ENCODE measurements at regions not wholly inside any gene's neighbourhood (a gene's known extent, or its start where the extent isn't known, plus 50 kb on each side); places are given as distances from the start of the nearest gene placed in this dataset.
A peak's percentile ranks its signal among the peaks of the same experiment; 100 is the strongest.

DNA sequence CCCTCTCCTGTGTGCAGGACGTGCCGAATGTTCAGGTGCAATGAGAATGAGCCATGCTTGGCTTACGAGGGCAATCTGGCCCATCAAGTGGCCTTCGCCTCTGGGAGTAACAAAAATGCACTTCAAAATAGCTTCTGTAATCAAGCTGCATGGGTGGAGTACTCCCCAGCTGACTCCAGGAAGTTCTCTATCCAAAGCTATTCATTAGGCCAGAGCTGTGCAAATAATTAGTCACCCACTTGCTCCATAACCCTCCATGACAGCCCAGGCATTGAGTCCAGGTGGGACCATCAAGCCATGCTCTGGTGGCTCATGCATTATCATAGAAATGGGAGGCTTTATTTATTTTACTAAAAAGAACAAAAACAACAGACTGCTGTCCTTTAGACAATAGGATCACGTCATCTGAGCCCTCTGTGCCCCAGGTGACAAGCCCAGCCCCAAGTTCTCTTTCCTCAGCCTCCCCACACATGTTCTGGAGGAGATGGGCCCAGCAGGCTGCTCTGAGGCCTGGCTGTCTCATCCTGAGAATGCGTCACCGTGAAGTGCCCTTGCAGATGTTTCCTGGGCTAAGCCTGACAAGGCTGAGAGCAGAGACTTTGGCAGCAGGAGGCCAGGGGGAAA is 244.7 kb downstream of the ETS1 start:
- H3K27ac ChIP-seq (ENCODE audit: low read depth), result no peak overlapping the region
- no peaks in the 10 kb centered on the region for H3F3A ChIP-seq (replicated peaks; ENCODE audit: low read depth)
- peaks cover 12% of the 10 kb centered on the region; the same call in 1 of the 2 replicates for H3K4me1 ChIP-seq (ENCODE audit: insufficient read depth)
- Mint-ChIP-seq H3K27ac (no peak overlapping the region), H3K4me1 (peaks cover 22% of the 10 kb centered on the region), H3K9me3 (no peaks in the 10 kb centered on the region), H3K36me3 (ENCODE audit: low read depth) (no peaks in the 10 kb centered on the region), H3K4me3 (no peak overlapping the region), H3K27me3 (ENCODE audit: insufficient read depth, low read depth, poor library complexity) (no peaks in the 10 kb centered on the region)
- no peaks in the 10 kb centered on the region for H3K27me3 ChIP-seq (ENCODE audit: insufficient read depth)
- no peaks in the 10 kb centered on the region for H3K79me2 ChIP-seq (replicated peaks; ENCODE audit: insufficient read depth)
- no peaks in the 10 kb centered on the region for H4K20me1 ChIP-seq (replicated peaks; ENCODE audit: insufficient read depth)
- no peak for DNase-seq (ENCODE audit: low spot score)
- H3K4me2 ChIP-seq, result 0 out of 2 replicates have a peak overlapping the region, but pooled peaks have one; percentile 43
- H3K9me2 ChIP-seq (ENCODE audit: insufficient read depth), result no peaks in the 10 kb centered on the region; the same call in 1 of the 2 replicates
- TF ChIP-seq POLR2AphosphoS5 (IDR thresholded peaks at IDR 0.05; ENCODE audit: low read depth), result no peak
- TF ChIP-seq, protein P1, sequence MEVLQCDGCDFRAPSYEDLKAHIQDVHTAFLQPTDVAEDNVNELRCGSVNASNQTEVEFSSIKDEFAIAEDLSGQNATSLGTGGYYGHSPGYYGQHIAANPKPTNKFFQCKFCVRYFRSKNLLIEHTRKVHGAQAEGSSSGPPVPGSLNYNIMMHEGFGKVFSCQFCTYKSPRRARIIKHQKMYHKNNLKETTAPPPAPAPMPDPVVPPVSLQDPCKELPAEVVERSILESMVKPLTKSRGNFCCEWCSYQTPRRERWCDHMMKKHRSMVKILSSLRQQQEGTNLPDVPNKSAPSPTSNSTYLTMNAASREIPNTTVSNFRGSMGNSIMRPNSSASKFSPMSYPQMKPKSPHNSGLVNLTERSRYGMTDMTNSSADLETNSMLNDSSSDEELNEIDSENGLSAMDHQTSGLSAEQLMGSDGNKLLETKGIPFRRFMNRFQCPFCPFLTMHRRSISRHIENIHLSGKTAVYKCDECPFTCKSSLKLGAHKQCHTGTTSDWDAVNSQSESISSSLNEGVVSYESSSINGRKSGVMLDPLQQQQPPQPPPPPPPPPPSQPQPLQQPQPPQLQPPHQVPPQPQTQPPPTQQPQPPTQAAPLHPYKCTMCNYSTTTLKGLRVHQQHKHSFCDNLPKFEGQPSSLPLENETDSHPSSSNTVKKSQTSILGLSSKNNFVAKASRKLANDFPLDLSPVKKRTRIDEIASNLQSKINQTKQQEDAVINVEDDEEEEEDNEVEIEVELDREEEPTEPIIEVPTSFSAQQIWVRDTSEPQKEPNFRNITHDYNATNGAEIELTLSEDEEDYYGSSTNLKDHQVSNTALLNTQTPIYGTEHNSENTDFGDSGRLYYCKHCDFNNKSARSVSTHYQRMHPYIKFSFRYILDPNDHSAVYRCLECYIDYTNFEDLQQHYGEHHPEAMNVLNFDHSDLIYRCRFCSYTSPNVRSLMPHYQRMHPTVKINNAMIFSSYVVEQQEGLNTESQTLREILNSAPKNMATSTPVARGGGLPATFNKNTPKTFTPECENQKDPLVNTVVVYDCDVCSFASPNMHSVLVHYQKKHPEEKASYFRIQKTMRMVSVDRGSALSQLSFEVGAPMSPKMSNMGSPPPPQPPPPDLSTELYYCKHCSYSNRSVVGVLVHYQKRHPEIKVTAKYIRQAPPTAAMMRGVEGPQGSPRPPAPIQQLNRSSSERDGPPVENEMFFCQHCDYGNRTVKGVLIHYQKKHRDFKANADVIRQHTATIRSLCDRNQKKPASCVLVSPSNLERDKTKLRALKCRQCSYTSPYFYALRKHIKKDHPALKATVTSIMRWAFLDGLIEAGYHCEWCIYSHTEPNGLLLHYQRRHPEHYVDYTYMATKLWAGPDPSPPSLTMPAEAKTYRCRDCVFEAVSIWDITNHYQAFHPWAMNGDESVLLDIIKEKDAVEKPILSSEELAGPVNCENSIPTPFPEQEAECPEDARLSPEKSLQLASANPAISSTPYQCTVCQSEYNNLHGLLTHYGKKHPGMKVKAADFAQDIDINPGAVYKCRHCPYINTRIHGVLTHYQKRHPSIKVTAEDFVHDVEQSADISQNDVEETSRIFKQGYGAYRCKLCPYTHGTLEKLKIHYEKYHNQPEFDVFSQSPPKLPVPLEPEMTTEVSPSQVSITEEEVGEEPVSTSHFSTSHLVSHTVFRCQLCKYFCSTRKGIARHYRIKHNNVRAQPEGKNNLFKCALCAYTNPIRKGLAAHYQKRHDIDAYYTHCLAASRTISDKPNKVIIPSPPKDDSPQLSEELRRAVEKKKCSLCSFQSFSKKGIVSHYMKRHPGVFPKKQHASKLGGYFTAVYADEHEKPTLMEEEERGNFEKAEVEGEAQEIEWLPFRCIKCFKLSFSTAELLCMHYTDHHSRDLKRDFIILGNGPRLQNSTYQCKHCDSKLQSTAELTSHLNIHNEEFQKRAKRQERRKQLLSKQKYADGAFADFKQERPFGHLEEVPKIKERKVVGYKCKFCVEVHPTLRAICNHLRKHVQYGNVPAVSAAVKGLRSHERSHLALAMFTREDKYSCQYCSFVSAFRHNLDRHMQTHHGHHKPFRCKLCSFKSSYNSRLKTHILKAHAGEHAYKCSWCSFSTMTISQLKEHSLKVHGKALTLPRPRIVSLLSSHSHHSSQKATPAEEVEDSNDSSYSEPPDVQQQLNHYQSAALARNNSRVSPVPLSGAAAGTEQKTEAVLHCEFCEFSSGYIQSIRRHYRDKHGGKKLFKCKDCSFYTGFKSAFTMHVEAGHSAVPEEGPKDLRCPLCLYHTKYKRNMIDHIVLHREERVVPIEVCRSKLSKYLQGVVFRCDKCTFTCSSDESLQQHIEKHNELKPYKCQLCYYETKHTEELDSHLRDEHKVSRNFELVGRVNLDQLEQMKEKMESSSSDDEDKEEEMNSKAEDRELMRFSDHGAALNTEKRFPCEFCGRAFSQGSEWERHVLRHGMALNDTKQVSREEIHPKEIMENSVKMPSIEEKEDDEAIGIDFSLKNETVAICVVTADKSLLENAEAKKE (CRISPR knock-in tag; IDR thresholded peaks at IDR 0.05), result peak; percentile 38; the same call in 1 of the 2 replicates
- ATAC-seq, result peak; percentile 74
- H2AFZ ChIP-seq, result peak overlapping the region; percentile 80; the same call in 1 of the 2 replicates
- H3K4me3 ChIP-seq, result no peak overlapping the region
- no peaks in the 10 kb centered on the region for H3K36me3 ChIP-seq (ENCODE audit: insufficient read depth)

DNA sequence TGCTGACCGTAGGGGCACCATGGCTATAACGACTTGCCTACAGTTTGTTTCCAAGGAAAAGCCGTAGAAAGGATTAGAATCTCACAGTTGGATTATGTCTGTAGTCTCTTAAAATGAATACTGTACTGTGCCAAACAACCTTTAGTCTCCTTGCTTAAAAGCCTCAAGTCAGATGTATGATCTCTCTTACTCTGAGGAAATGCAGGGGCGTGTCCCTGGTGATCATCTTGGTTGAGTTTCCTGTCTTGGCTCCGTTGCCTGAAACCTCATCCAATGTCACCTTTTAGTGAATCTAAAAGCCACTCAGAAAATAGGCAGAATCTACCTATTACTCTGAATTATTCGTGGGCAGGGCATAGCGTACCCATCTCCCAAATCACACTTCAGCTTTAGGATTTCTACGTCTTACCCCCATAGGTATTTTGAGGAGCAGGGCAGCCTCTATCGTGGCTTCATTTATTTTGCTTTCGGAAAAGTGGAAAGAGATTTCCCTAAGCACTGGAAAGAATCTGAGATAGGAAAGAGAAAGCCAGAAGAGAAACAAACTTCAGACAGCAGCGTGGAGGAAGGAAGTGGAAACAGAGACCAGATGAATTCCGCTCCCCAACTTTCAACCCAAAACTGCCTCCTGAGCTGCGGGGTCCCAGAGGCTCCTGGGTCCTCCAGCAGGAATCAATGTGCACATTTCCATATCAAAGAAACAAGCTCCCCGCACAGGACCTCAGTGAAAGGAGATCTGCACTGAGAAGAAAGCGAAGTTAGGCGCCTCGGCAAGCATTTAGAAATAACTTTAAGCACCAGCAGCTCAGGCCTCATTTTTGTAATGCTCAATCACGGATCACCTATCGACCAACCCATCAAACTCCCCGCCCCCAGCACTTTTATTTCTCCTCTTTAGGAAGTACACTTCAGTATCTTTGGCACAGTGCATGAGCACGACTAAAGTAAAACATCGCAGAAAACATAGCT is 245.8 kb downstream of the ETS1 start:
- H3K4me3 Mint-ChIP-seq, result no peak overlapping the region
- Histone ChIP-seq H3K79me2 (replicated peaks; ENCODE audit: insufficient read depth) (no peaks in the 10 kb centered on the region), H3K4me2 (peak overlapping the region; percentile 43; the same call in 1 of the 2 replicates), H3K36me3 (ENCODE audit: insufficient read depth) (no peaks in the 10 kb centered on the region), H3K9me2 (ENCODE audit: insufficient read depth) (no peaks in the 10 kb centered on the region; the same call in 1 of the 2 replicates), H3K4me1 (ENCODE audit: insufficient read depth) (peaks cover 12% of the 10 kb centered on the region; the same call in 1 of the 2 replicates), H3K27ac (ENCODE audit: low read depth) (no peak overlapping the region), H2AFZ (peak overlapping the region; percentile 80), H3K27me3 (ENCODE audit: insufficient read depth) (no peaks in the 10 kb centered on the region), H3K4me3 (no peak overlapping the region), H3F3A (replicated peaks; ENCODE audit: low read depth) (no peaks in the 10 kb centered on the region), H4K20me1 (replicated peaks; ENCODE audit: insufficient read depth) (no peaks in the 10 kb centered on the region)
- DNase-seq (ENCODE audit: low spot score) (peak; percentile 15), ATAC-seq (peak; percentile 71)
- H3K4me1 Mint-ChIP-seq, result peaks cover 22% of the 10 kb centered on the region
- H3K27me3 Mint-ChIP-seq (ENCODE audit: insufficient read depth, low read depth, poor library complexity), result no peaks in the 10 kb centered on the region
- H3K36me3 Mint-ChIP-seq (ENCODE audit: low read depth), result no peaks in the 10 kb centered on the region
- no peaks in the 10 kb centered on the region for H3K9me3 Mint-ChIP-seq
- H3K27ac Mint-ChIP-seq, result no peak overlapping the region; the same call in 1 of the 2 replicates
- TF ChIP-seq ZNF114 (CRISPR knock-in tag; IDR thresholded peaks at IDR 0.05) (no peak), EZH2phosphoT487 (IDR thresholded peaks at IDR 0.05; ENCODE audit: unreplicated experiment) (no peak), CREB1 (CRISPR knock-in tag; IDR thresholded peaks at IDR 0.05; ENCODE audit: low read depth) (no peak)

Data from GM23338 (cell line).